GM19395 (cell line): ENCODE measurements at regions not wholly inside any gene's neighbourhood (a gene's known extent, or its start where the extent isn't known, plus 50 kb on each side); places are given as distances from the start of the nearest gene placed in this dataset.
A peak's percentile ranks its signal among the peaks of the same experiment; 100 is the strongest.

Experiments
- ATAC-seq: cut with Tn5 transposase; IDR thresholded peaks from one replicate; pipeline ENCODE4 v1.9.1; 2021; ENCODE audit warnings: mild to moderate bottlenecking, moderate library complexity; ENCODE audit not compliant: unreplicated experiment

GRCh38 chr5:155898284-155898683, 428.7 kb upstream of the SGCD start:
- no peak for ATAC-seq

DNA sequence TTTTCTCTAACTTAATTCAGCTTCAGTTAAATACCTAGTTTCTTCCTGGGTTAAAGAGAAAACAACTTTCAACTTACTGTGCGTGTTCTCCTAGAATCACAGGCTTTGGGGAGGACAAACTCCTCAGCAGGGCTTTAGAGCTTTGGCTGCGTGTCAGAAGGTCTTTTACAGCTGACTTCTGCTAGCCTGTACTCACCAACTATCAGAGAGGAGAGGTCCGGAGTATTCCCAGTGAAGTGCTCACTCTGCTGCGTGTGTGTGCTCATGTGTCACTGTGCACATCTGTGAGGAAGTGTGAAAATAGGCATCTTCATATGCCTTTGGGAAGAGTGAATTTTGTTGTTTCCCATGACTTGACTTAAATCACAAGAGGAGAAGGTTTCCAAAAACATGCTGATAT, 423.2 kb upstream of the SGCD start:
- ATAC-seq: no peak

DNA sequence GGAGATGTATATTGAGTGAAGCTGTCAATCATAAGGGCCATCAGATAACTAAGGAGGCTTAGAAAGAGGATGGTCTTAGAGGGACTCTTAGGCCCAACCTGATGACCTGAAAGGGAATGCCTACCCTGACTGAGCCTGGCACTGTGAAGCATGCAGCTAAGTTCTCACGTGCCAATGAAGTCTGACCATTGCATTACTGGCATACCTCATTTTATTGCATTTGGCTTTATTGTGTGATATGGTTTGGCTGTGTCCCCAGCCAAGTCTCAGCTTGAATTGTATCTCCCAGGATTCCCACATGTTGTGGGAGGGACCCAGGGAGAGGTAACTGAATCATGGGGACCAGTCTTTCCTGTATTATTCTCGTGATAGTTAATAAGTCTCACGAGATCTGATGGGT, 421.6 kb upstream of the SGCD start:
- no peak for ATAC-seq

DNA sequence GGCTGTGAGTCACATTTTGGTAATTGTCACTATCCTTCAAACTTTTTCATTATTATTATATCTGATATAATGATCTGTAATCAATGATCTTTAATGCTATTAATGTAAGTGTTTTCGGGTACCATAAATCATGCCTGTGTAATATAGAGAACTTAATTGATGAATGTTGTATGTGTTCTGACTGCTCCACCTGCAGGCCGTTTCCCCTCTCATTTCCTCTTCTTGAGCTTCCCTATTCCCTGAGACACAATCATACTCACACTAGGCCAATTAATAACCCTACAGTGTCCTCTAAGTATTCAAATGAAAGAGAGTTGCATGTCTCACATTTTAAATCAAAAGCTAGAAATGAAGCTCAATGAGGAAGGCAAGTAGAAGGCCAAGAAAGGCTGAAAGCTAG, 420.9 kb upstream of the SGCD start:
- no peak for ATAC-seq

DNA sequence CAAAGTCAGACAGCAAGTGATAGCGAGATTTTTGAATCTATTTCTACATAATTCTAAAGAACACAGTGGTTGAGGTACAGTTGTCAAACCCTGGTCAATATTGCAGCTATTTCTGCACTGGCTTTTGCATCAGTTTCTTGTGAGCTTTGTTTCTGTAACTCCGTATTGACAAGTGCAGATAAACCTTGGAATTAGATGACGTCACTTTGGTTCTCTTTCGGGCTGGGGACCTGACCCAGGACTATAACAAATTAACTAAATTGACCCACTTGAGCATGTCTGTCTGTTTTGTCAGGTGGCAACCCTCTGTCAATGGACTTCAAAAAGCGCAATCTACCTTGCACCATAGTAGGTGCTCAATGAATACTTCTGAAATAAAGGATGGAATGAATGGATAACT, 418.4 kb upstream of the SGCD start:
- no peak for ATAC-seq

DNA sequence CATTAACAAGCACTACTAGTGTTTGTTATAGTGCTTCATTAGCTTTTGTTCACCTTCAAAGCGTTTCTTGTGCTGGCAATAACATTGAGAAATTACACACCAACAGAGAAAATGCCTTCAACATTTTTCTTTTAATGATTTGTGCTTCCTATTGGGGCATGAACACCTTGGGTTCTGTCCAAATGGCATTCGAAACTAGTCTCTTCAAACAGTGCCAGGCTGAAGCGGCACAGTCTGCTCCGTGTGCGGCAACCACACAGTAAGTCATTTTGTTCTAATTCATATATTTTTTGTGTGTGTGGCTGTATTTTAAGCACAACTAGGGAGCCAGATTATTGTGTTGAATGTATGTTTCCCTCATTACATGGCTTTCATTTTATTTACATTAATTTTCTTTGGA, 414.7 kb upstream of the SGCD start:
- ATAC-seq: no peak

DNA sequence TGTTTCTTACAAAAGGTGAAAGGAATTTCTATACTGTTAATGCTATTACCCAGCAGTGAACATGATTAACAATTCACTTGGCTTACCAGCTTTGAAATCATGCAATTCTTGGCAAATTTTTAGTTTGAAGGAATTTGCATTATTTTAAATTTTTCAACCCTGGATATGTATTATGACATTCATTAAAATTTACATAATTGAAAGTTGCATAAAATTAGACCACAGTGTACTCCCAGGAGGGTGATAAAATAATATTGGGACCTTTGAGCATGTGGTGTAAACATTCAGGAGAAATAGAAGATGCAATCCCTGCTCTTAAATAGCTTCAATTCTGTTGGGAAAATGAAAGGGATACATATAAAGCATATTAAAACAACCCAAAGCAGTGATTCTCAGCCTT, 412.2 kb upstream of the SGCD start:
- ATAC-seq: no peak

- ATAC-seq: no peak
Measured at GRCh38 chr5:155915601-155916000, 411.4 kb upstream of the SGCD start.

- no peak for ATAC-seq
Measured at GRCh38 chr5:155919126-155919525, 407.8 kb upstream of the SGCD start.

DNA sequence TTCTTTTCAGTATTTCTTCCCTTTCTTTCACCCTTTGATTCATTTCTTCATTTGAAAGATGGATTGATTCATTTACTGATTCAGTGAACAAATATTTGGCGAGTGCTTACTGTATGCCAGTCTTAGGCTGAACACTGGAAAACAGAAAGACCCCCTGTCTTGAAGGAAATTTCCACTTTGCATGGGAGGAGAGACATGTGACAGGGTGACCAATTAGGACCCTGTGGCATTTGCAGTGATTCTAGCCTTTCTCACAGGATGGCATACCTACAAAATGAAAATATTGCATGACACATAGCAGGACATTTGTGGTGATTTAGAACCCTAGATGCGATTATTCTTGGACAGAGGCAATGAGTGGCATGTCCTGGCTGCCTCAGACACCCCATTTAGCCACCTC, 407.2 kb upstream of the SGCD start:
- ATAC-seq: no peak

DNA sequence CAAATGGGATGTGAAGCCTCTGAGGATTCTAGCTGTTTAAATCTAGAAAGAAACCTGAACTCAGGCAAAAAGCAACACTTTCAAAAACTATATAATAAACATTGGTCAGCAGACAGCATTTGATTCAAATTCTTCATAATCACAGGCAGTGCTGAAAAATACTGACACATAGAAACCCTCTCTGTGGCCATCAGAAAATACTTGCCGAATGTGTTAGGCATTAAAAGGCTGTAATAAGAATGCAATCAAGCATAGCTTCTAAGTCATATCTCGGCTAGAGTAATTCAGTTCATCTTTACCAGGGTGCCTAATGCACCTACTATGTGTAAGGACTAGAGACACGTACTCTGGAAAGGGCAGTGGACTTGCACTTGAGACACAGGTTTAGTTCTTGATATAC, 405.3 kb upstream of the SGCD start:
- ATAC-seq: no peak

DNA sequence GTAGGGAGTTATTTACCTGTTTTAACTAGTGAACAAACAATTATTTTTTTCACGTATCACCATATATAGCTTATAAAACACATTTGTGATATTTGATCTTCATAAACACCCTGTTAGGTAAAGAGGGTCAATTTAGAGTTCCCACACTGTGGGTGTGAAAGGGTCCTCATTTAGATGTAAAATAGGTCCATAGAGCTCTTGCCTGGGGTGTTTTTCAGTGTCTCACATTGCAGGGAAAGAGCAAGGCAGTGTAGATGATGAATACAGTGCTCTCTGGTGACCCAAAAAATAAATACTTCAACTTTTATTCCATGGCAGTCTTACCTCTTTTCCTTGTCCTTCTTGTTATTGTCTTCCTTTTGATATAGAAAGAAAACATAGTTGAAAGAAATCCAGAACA, 403.2 kb upstream of the SGCD start:
- no peak for ATAC-seq

- ATAC-seq: no peak
Measured at GRCh38 chr5:155926031-155926430, 400.9 kb upstream of the SGCD start.

GRCh38 chr5:155926766-155927165, 400.2 kb upstream of the SGCD start:
- no peak for ATAC-seq

DNA sequence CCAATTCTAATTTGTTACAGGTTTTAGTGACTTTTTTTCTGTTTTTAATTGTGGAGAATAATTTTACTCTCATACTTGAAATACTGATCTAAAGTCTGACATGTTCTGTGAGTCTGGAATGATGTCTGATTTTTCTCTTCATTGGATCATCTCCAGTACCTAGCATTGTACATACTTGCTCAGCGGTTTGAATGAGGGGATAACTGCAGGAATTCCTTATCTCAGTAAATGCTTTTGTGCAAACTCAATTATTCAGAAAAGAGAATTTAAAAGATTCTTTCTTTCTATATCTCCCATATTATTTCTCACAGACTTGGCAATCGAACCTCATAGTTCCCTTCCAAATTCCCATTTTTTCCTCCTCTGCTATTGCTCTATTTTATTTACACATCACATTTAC, 397.9 kb upstream of the SGCD start:
- no peak for ATAC-seq

GRCh38 chr5:155934964-155935363, 392.0 kb upstream of the SGCD start:
- ATAC-seq: no peak

GRCh38 chr5:155935723-155936122, 391.2 kb upstream of the SGCD start:
- no peak for ATAC-seq

DNA sequence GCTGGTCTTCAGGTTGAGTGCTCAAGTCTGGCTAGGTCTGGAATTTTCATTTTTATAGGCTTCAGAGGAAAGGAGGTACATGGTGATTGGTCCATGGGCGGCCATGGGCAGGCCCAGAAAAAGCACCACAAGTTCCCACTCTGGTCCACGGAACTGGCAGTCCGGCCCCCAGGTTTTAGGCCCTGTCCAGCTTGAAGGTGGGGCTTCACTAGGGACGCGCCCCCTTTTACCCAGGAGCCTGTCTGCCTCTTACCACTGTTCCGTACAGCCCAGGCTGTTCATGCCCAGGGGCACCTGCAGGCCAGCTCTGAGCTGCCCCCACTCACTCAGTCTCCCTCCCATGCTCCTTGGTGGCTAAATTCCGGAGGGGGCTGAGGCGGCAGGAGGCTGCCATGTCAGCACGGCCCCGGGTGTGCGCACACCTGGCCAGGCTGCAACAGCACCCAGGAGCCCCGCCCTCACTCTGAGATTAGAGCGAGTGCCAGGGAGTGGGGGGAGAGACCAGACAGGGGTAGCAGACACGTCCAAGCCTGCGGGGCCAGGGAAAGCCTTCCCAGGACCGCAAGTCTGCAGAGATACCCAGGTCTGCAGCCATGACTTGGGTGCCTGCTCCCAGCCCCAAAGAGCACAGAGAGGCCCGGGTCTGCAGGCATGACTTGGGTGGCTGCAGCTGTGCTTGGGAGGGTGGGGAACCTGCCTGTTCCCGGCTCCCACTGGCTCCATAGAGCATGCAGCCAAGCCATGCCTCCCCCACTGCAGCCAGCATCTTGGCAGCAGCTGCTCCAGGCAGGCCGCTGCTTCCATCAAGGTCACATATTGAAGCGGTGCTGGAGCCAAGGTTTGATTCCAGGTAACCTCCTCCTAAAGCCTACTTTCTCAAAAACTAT, 390.2 kb upstream of the SGCD start:
- no peak for ATAC-seq

GRCh38 chr5:155938051-155938450, 388.9 kb upstream of the SGCD start:
- ATAC-seq: no peak

DNA sequence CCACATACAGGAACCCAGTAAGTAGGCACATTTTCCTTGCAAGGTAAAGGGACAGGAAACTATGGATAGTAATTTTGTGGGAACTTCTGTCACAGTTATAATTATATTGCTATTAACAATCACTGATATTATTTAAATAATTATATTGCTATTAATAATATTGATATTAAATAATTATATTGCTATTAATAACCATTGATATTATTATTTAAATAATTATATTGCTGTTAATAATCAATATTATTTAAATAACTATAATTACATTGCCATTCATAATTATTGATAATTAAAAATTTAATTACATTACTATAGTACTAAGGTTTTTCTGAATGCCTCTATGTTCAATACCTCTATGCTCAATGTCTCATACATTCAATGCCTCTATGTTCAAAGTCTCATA, 385.6 kb upstream of the SGCD start:
- no peak for ATAC-seq

DNA sequence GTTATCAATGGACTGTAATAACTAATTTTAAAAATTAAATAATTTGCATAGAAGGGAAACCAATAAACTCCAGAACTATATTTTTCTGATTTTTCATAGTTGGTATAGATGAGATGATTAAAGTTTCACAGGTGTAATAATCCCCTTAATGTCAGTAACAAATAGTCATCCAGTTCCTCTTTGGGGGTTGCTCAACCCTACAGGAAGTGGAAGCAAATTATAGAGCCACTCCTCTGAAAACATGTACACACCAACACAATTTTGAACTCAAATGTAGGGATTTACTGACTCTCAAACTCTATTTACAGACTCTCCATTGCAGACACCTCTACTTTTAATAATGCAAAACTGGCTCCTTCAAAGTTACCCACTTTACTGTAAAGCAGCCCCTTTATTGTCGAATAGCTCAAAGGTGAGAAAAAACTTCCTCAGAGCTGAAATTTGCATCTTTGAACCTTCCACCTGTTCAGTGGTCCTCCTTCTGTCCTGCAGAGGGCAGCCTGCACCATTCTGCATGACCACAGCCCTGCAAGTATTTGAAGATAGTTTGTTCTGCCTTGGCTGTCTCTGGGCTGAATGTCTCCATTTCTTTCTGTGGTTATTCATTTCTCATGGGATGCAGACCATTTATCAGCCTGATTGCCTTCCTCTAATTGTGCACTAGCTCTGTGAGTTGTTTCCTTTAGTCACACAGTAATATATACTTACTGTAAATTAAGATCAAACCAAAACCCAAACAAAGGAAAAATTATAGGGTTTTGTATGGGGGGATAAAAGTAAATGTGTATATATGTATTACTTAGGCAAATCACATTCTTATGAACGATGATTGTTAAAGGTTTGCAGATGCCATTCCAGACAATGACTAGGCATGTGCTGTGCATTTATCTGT, 383.2 kb upstream of the SGCD start:
- peak; percentile 93 for ATAC-seq
